ENCODE measurements at regions not wholly inside any gene's neighbourhood (a gene's known extent, or its start where the extent isn't known, plus 50 kb on each side); places are given as distances from the start of the nearest gene placed in this dataset.
"Not testable (repeated sequence)": the region's sequence is repeated elsewhere in the genome, so short reads cannot be mapped to it uniquely, and the experiment has no call there.

GRCh38 chr4:130038540-130038939 lies 942.6 kb downstream of the C4orf33 start:
- H3K27ac ChIP-seq (ENCODE audit: low read length in 2 of 2); ATAC-seq (ENCODE audit: low read depth); H3K27ac Mint-ChIP-seq; DNase-seq; H3K4me1 ChIP-seq (ENCODE audit: control insufficient read depth in 2 of 2, insufficient read depth in 2 of 2, low read length in 2 of 2); H3K27me3 Mint-ChIP-seq; H3K79me2 ChIP-seq (ENCODE audit: control insufficient read depth, insufficient read depth, low read length); H3K9me3 Mint-ChIP-seq (ENCODE audit: insufficient read depth); intact Hi-C loops (cut with micrococcal nuclease); H3K4me2 ChIP-seq (replicated peaks; ENCODE audit: low read depth, low read length, poor library complexity, severe bottlenecking); H3K4me1 Mint-ChIP-seq; H3K4me3 Mint-ChIP-seq; H3K9me3 ChIP-seq (ENCODE audit: control extremely low read depth in 1 of 3, control insufficient read depth in 2 of 3, insufficient read depth in 1 of 3, low read length in 2 of 3); CTCF ChIA-PET; H3K9ac ChIP-seq (ENCODE audit: low read length); H3K27me3 ChIP-seq (replicated peaks in 1 of 4; ENCODE audit: control extremely low read depth in 1 of 4, control insufficient read depth in 3 of 4, insufficient read depth in 4 of 4, low read length in 3 of 4); H3K4me3 ChIP-seq (ENCODE audit: control extremely low read depth in 1 of 5, extremely low read depth in 1 of 5, insufficient read depth in 1 of 5, low read depth in 2 of 5, low read length in 4 of 5); H2AFZ ChIP-seq (ENCODE audit: insufficient read depth, low read depth, low read length, poor library complexity, severe bottlenecking); H4K20me1 ChIP-seq (ENCODE audit: control insufficient read depth, insufficient read depth, low read length, poor library complexity, severe bottlenecking); H3K36me3 ChIP-seq (replicated peaks in 1 of 2; ENCODE audit: control extremely low read depth in 1 of 2, control insufficient read depth in 1 of 2, extremely low read depth in 1 of 2, insufficient read depth in 2 of 2, low read length in 1 of 2); POLR2A ChIA-PET: not testable (repeated sequence)
- 94% methylated on average over 31 of the region's 32 CpGs for WGBS (ENCODE audit: insufficient coverage)

- TF ChIP-seq CTCF (IDR thresholded peaks at IDR 0.05) = no peak
- no peak for TF ChIP-seq EZH2 (IDR thresholded peaks at IDR 0.05; ENCODE audit: borderline replicate concordance, insufficient read depth, low read depth, low read length, poor library complexity, severe bottlenecking)
- Histone ChIP-seq H3K36me3 (replicated peaks in 1 of 2; ENCODE audit: control extremely low read depth in 1 of 2, control insufficient read depth in 1 of 2, extremely low read depth in 1 of 2, insufficient read depth in 2 of 2, low read length in 1 of 2) (no peaks in the 10 kb centered on the region), H3K4me1 (ENCODE audit: control insufficient read depth in 2 of 2, insufficient read depth in 2 of 2, low read length in 2 of 2) (no peaks in the 10 kb centered on the region), H2AFZ (ENCODE audit: insufficient read depth, low read depth, low read length, poor library complexity, severe bottlenecking) (no peak overlapping the region), H3K4me2 (replicated peaks; ENCODE audit: low read depth, low read length, poor library complexity, severe bottlenecking) (no peak overlapping the region), H3K79me2 (ENCODE audit: control insufficient read depth, insufficient read depth, low read length) (no peaks in the 10 kb centered on the region), H3K9ac (ENCODE audit: low read length) (no peak overlapping the region), H4K20me1 (ENCODE audit: control insufficient read depth, insufficient read depth, low read length, poor library complexity, severe bottlenecking) (no peaks in the 10 kb centered on the region), H3K27ac (ENCODE audit: low read length in 2 of 2) (no peak overlapping the region), H3K9me3 (ENCODE audit: control extremely low read depth in 1 of 3, control insufficient read depth in 2 of 3, insufficient read depth in 1 of 3, low read length in 2 of 3) (no peaks in the 10 kb centered on the region), H3K4me3 (ENCODE audit: control extremely low read depth in 1 of 5, extremely low read depth in 1 of 5, insufficient read depth in 1 of 5, low read depth in 2 of 5, low read length in 4 of 5) (no peak overlapping the region), H3K27me3 (replicated peaks in 1 of 4; ENCODE audit: control extremely low read depth in 1 of 4, control insufficient read depth in 3 of 4, insufficient read depth in 4 of 4, low read length in 3 of 4) (no peaks in the 10 kb centered on the region)
- Mint-ChIP-seq H3K4me3 (no peak overlapping the region), H3K27me3 (no peaks in the 10 kb centered on the region), H3K4me1 (no peaks in the 10 kb centered on the region), H3K27ac (no peak overlapping the region), H3K9me3 (ENCODE audit: insufficient read depth) (peaks cover 5% of the 10 kb centered on the region)
- no CpG with 5 or more reads among the region's 1 CpG for WGBS (ENCODE audit: insufficient coverage)
- POLR2A ChIA-PET = no interaction called here
- no peak for DNase-seq
- intact Hi-C loops (cut with micrococcal nuclease) = no loop called here
- ATAC-seq (ENCODE audit: low read depth) = no peak
- CTCF ChIA-PET = no interaction called here
Observed at GRCh38 chr4:130043732-130044160, 947.8 kb downstream of the C4orf33 start.

Data from B cell (primary cell).